B cell (primary cell): ENCODE measurements at regions not wholly inside any gene's neighbourhood (a gene's known extent, or its start where the extent isn't known, plus 50 kb on each side); places are given as distances from the start of the nearest gene placed in this dataset.
A peak's percentile ranks its signal among the peaks of the same experiment; 100 is the strongest.

ENCODE experiments used
- ATAC-seq: fragments of 200-7000 bp; cut with Tn5 transposase; one replicate; pipeline ENCODE4 v1.10.0; 2021; ENCODE audit warnings: low read depth, mild to moderate bottlenecking, moderate number of reproducible peaks, moderate library complexity
- CTCF ChIA-PET: fragments of 350-600 bp; sonication (Branson Sonifier 250); formaldehyde crosslinking; loops from one replicate; lab custom pipeline; 2021; ENCODE audit warnings: antibody characterized with exemption, inconsistent platforms; lab: Charles Lee
- POLR2A ChIA-PET: fragments of 350-600 bp; sonication (Branson Sonifier 250); formaldehyde crosslinking; loops from one replicate; lab custom pipeline; 2021; ENCODE audit warnings: antibody characterized with exemption; lab: Charles Lee
- DNase-seq: peaks from one replicate; pipeline ENCODE4 v3.0.0; 2013
- H2AFZ ChIP-seq: 2 replicates; pipeline ENCODE4 v1.6.1; 2012; ENCODE audit warnings: mild to moderate bottlenecking, low read depth, low read length; ENCODE audit not compliant: insufficient read depth, poor library complexity, severe bottlenecking
- H3K27ac ChIP-seq, 2 donors: 1 replicate in 1 of 2; 2 replicates in 1 of 2; pipeline ENCODE4 v1.5.1; 2012 to 2013; ENCODE audit warnings: low read length in 2 of 2, mild to moderate bottlenecking in 2 of 2, moderate library complexity in 1 of 2
- H3K27me3 ChIP-seq, 4 experiments: fragments of 200-600 bp in 1 of 4; sonication (generic) in 1 of 4; replicated peaks in 1 of 4; 1 replicate in 2 of 4; 2 replicates in 2 of 4; pipeline versions ENCODE4 v1.6.1 to v1.7.0; 2013 to 2016; ENCODE audit warnings: low read length in 3 of 4, mild to moderate bottlenecking in 2 of 4, mixed read lengths in 1 of 4, moderate library complexity in 1 of 4; ENCODE audit not compliant: insufficient read depth in 4 of 4, control insufficient read depth in 3 of 4; ENCODE audit errors: control extremely low read depth in 1 of 4
- H3K36me3 ChIP-seq, 2 experiments: replicated peaks in 1 of 2; 1 replicate in 1 of 2; 2 replicates in 1 of 2; pipeline versions ENCODE4 v1.6.1 to v1.7.1; 2013; ENCODE audit warnings: low read length in 1 of 2; ENCODE audit not compliant: insufficient read depth in 2 of 2, control insufficient read depth in 1 of 2; ENCODE audit errors: control extremely low read depth in 1 of 2, extremely low read depth in 1 of 2
- H3K4me1 ChIP-seq, 2 donors: fragments of 200-600 bp in 1 of 2; sonication (generic) in 1 of 2; 1 replicate in 1 of 2; 2 replicates in 1 of 2; pipeline versions ENCODE4 v1.5.1 to v1.6.1; 2013 to 2017; ENCODE audit warnings: low read length in 2 of 2; ENCODE audit not compliant: control insufficient read depth in 2 of 2, insufficient read depth in 2 of 2
- H3K4me2 ChIP-seq: replicated peaks from 2 replicates; pipeline ENCODE3; 2012; ENCODE audit warnings: mild to moderate bottlenecking, low read depth, low read length; ENCODE audit not compliant: poor library complexity, severe bottlenecking
- H3K4me3 ChIP-seq, 5 experiments: fragments of 200-600 bp in 1 of 5; sonication (generic) in 1 of 5; 1 replicate in 3 of 5; 2 replicates in 2 of 5; pipeline versions ENCODE4 v1.5.1 to v1.7.0; 2011 to 2016; ENCODE audit warnings: low read length in 4 of 5, mild to moderate bottlenecking in 4 of 5, low read depth in 2 of 5, control low read depth in 1 of 5, moderate library complexity in 1 of 5; ENCODE audit not compliant: insufficient read depth in 1 of 5; ENCODE audit errors: control extremely low read depth in 1 of 5, extremely low read depth in 1 of 5
- H3K79me2 ChIP-seq: fragments of 200-600 bp; sonication (generic); one replicate; pipeline ENCODE4 v1.6.0; 2016; ENCODE audit warnings: low read length; ENCODE audit not compliant: control insufficient read depth, insufficient read depth
- H3K9ac ChIP-seq: fragments of 200-600 bp; sonication (generic); 2 replicates; pipeline ENCODE4 v1.6.1; 2017; ENCODE audit warnings: mild to moderate bottlenecking, low read length, moderate library complexity
- H3K9me3 ChIP-seq, 3 donors: one replicate each; pipeline versions ENCODE4 v1.6.1 to v1.7.1; 2013; ENCODE audit warnings: low read length in 2 of 3; ENCODE audit not compliant: control insufficient read depth in 2 of 3, insufficient read depth in 1 of 3; ENCODE audit errors: control extremely low read depth in 1 of 3
- H4K20me1 ChIP-seq: 2 replicates; pipeline ENCODE4 v1.6.0; 2012; ENCODE audit warnings: mild to moderate bottlenecking, low read length; ENCODE audit not compliant: insufficient read depth, control insufficient read depth, poor library complexity, severe bottlenecking
- H3K27ac Mint-ChIP-seq: one replicate; pipeline ENCODE4 v1.8.0; 2021; ENCODE audit warnings: mixed read lengths
- H3K27me3 Mint-ChIP-seq: one replicate; pipeline ENCODE4 v1.8.0; 2021; ENCODE audit warnings: mixed read lengths
- H3K4me1 Mint-ChIP-seq: one replicate; pipeline ENCODE4 v1.8.0; 2021; ENCODE audit warnings: mixed read lengths
- H3K4me3 Mint-ChIP-seq: one replicate; pipeline ENCODE4 v1.8.0; 2021; ENCODE audit warnings: mixed read lengths
- H3K9me3 Mint-ChIP-seq: one replicate; pipeline ENCODE4 v1.8.0; 2022; ENCODE audit warnings: mixed read lengths; ENCODE audit not compliant: insufficient read depth
- CTCF ChIP-seq: fragments of 200-600 bp; IDR thresholded peaks from one replicate; pipeline ENCODE4 v1.8.0; 2022; ENCODE audit warnings: antibody characterized with exemption, mild to moderate bottlenecking
- EZH2 ChIP-seq: IDR thresholded peaks from 2 replicates; pipeline ENCODE4 v1.6.1; 2012; ENCODE audit warnings: borderline replicate concordance, low read depth, mild to moderate bottlenecking, moderate library complexity, low read length; ENCODE audit not compliant: insufficient read depth, poor library complexity, severe bottlenecking
- WGBS: methylation state at CpG from one replicate; pipeline ENCODE4 v1.1.5; 2013; ENCODE audit warnings: missing lambda C conversion rate; ENCODE audit not compliant: insufficient coverage; 5-methylcytosine and 5-hydroxymethylcytosine counted together
- intact Hi-C: fragments of 100-400 bp; cut with micrococcal nuclease; formaldehyde crosslinking; loops from one replicate; pipeline ENCODE4 v1.10.0; 2022

GRCh38 chr2:129345540-129345939, 633.9 kb upstream of the RAB6C start:
- no peak overlapping the region for H3K4me3 Mint-ChIP-seq
- POLR2A ChIA-PET, result no interaction called here
- no peak overlapping the region for H3K4me2 ChIP-seq
- H4K20me1 ChIP-seq, result no peaks in the 10 kb centered on the region
- no peak overlapping the region for H3K27ac Mint-ChIP-seq
- TF ChIP-seq EZH2 (no peak), CTCF (no peak)
- H3K4me1 Mint-ChIP-seq, result peaks cover 15% of the 10 kb centered on the region
- intact Hi-C loops, result no loop called here
- H2AFZ ChIP-seq, result no peak overlapping the region
- DNase-seq (no peak), ATAC-seq (no peak)
- peaks cover 0 to 3% of the 10 kb centered on the region in 2 donors for H3K4me1 ChIP-seq
- H3K79me2 ChIP-seq, result no peaks in the 10 kb centered on the region
- H3K27ac ChIP-seq, result no peak overlapping the region
- no peaks in the 10 kb centered on the region for H3K9me3 ChIP-seq
- CTCF ChIA-PET, result no interaction called here
- no peaks in the 10 kb centered on the region for H3K36me3 ChIP-seq
- no peaks in the 10 kb centered on the region for H3K27me3 Mint-ChIP-seq
- peaks cover 0 to 3% (median 0%) of the 10 kb centered on the region in 4 experiments for H3K27me3 ChIP-seq
- no CpG with 5 or more reads among the region's 1 CpG for WGBS
- no peaks in the 10 kb centered on the region for H3K9me3 Mint-ChIP-seq
- no peak overlapping the region for H3K4me3 ChIP-seq
- no peak overlapping the region for H3K9ac ChIP-seq

GRCh38 chr2:129347486-129348217, 631.8 kb upstream of the RAB6C start:
- intact Hi-C loops, result no loop called here
- H3K9ac ChIP-seq, result no peak overlapping the region
- no peaks in the 10 kb centered on the region for H3K27me3 Mint-ChIP-seq

More at GRCh38 chr2:129347486-129348217, 631.8 kb upstream of the RAB6C start:
- peak overlapping the region; percentile 76 for H3K27ac Mint-ChIP-seq
- Histone ChIP-seq H3K4me2 (peak overlapping the region; percentile 31), H3K4me3 (peak overlapping the region in 2 of 5 experiments; percentile 1 to 34), H3K4me1 (peaks cover 0 to 3% of the 10 kb centered on the region in 2 donors), H3K9me3 (no peaks in the 10 kb centered on the region), H3K36me3 (no peaks in the 10 kb centered on the region), H3K27ac (no peak overlapping the region), H2AFZ (no peak overlapping the region), H3K79me2 (no peaks in the 10 kb centered on the region), H3K27me3 (peaks cover 0 to 4% (median 0%) of the 10 kb centered on the region in 4 experiments), H4K20me1 (no peaks in the 10 kb centered on the region)
- WGBS, result 60% methylated on average over 9 of the region's 11 CpGs
- H3K4me1 Mint-ChIP-seq, result peaks cover 15% of the 10 kb centered on the region
- peak overlapping the region; percentile 75 for H3K4me3 Mint-ChIP-seq
- TF ChIP-seq CTCF, result no peak
- no peak for TF ChIP-seq EZH2
- H3K9me3 Mint-ChIP-seq, result no peaks in the 10 kb centered on the region
- POLR2A ChIA-PET, result no interaction called here
- peak; percentile 34 for DNase-seq
- peak; percentile 85 for ATAC-seq
- CTCF ChIA-PET, result no interaction called here
